T-helper 1 cell (primary cell): ENCODE measurements at regions not wholly inside any gene's neighbourhood (a gene's known extent, or its start where the extent isn't known, plus 50 kb on each side); places are given as distances from the start of the nearest gene placed in this dataset.

Experiments used
- DNase-seq, 5 donors: peaks; one replicate each; pipeline ENCODE4 v3.0.0-alpha.2; 2012 to 2020

DNA sequence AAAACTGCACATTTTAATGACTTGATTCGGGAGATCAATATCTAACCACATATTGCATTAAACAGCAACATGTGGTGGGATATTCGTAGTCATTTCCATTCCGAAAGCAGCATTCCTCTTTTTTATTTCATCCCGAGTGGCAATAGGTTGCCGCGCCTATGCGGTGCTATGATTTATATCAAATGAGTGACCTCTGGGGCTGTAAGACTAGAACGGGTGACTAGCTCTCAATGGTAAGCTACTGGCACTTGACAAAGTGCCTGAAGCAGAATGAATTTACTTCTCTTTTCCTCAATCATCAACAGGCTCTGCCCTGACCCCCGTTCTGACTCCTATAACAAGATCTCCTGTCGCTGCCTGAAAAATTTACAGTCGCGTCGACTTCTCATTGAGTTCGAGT lies 162.3 kb downstream of the ZNF281 start:
- DNase-seq = no peak

GRCh38 chr1:200245473-200245872 lies 164.4 kb downstream of the ZNF281 start:
- DNase-seq = no peak

DNA sequence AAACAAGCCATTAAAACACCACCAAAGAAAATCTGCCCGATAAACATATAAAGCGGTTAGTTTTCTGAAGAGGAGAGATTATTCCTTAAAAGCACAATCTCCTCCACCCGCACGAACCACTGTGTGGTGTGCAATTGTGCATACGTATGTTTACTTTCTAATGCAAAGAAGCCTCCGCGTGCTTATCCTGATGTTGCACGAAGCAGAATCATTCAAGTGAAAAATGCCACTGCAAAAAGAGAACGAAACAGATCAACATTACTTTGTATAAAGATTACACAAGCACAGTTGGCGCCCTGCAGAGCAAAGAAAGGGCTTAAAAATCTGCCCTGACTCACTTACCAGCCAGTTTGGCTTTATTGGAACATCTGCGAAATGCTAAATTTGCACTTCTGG lies 166.8 kb downstream of the ZNF281 start:
- DNase-seq = no peak

DNA sequence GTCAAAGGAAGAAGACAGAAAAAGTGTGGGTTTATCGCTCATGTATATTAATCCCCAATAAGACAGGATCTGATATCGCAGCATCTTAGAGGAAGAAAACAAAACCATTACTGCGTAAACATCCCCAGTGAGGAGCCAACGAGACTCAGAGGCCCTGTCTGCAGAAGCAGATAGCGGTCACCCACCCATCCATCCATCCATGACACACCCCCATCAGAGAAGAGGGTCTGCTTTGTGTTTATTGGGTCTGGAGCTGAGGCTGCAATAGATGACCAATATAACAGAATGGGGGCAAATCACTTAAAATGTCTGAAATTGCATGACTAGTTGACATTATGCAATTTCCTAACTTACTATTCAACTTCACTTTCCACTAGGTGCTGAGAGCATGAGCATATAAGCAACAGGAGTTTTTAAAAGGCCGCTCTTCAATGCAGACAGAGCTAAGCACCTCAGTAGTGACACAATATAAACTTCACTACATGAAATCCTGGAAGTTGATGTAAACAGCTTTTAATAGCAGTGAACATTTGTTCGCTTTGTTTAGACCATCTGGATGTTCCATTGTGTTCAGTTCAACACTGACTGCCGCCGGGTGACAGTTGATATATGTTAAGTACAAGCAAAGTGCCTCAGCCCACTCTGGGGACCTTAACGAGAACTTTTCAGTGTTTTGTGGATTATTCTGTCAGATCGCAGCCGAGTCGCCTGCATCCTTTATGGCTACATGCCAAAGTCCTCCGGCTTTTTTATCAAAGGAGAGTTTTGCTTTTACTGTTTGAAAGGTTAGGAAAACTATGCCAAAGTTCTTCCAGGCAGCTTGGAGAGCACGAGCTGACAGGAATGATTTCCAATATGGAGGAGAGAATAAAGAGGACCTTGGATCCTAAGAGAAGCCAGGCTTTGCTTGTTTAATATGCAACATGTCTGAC lies 167.5 kb downstream of the ZNF281 start:
- DNase-seq = no peak

DNA sequence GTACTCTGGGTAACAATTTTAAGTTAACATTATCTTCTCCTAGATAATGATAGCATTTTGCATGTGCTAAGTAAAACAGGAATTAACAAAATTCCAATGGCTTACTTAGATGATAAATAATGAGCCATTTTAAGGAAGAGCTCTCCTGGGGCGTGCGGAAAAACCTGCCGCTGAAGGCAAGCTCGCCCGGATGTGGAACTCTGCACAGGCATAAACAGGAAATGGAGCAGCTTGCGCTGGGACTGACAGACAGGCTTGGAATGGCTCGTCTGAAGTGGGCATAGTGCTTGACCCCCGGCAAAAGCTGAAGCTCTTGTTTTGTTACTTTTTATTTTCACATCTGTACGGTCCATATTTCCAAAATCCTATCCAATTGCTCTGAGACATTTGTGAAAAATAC lies 169.2 kb downstream of the ZNF281 start:
- DNase-seq = no peak

DNA sequence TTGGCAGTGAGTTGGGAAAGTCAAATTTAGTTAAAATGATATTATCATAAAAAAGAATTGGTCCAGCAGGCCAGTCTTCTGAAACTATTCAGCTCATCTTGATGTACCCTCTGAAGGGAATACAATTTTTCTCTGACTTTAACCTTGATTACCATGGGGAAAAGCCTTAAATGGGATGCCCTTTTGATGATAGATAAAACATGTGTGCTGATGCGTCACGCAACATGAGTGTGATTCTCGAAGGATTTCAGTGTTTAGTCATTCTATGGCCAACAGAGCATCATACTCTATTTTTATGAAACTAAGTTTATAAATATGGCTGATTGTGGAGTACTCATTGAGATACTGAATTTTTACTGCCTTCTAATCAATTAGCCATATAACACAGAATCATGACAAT lies 171.5 kb downstream of the ZNF281 start:
- DNase-seq = no peak

GRCh38 chr1:200237066-200237465 lies 172.8 kb downstream of the ZNF281 start:
- DNase-seq = no peak

- no peak for DNase-seq
These were observed 174.9 kb downstream of the ZNF281 start for GRCh38 chr1:200234938-200235337.

DNA sequence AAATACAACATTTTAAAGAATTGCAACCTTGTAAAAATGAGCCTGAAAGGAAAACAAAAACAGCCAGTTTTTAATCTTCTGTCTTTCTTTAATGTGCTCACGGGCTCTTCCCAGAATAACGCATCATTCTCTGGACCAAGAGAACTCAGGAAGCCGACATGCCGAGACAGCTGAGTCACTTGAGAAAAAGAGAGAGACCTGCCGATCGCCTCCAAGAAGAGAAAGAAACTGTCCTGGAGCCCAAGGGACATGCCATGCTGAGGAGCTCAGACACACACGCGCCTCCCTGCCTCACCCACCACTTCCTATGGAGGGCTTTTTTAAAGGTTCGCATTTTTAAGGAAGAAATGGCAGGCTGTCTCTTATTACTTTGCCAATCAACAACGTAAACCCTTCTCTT lies 176.4 kb downstream of the ZNF281 start:
- no peak for DNase-seq

DNA sequence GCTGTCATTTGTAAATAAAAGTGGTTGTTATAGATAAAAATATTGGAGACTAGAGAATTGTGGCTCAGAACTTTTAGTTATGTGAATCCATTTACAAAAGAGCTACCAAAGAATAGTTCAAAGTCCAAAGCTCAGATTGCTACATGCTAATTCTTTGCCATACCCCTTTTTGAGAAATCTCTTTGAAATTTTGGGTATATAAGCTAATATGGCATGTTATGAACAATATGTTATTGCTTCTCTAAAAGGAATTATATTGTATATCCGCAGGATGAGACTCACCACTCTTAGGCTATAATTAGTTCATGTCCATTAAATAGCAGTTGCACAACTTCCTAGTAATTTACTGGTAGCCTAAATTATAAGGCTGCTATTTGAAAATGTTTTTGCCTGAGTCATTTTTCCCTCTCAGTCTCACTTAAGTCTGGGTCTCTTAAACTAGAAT lies 178.0 kb downstream of the ZNF281 start:
- no peak for DNase-seq

DNA sequence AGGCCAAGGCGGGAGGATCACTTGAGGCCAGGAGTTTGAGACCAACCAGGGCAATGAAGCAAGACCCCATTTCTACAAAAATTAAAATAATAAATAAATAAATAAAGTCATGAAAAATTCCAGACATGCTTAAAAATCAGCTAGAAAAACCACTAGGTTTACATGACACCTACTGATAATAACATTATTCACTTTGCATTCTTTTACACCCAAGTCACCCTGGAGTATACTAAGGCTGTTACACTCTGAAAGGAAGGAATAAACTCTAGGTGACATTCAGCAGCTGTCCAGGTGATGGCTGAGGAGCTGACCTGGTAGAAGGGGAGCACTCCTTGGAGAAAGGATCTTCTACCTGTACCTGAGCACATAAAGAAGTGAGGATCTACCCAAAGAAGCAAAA lies 179.2 kb downstream of the ZNF281 start:
- no peak for DNase-seq

DNA sequence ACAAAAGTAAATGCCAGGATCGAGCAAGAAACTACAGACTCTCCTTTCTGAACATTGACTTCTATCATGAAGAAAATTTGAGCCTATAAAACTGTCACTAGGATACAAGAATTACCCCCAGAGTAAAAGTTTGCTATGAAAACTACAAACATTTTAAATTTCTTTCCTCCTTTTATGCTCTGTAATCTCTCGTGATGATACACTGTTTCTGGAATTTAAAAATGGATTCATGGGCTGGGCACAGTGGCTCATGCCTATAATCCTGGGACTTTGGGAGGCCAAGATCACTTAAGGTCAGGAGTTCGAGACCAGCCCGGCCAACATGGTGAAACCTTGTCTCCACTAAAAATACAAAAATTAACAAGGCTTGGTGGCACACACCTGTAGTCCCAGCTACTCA lies 181.3 kb downstream of the ZNF281 start:
- no peak for DNase-seq

DNA sequence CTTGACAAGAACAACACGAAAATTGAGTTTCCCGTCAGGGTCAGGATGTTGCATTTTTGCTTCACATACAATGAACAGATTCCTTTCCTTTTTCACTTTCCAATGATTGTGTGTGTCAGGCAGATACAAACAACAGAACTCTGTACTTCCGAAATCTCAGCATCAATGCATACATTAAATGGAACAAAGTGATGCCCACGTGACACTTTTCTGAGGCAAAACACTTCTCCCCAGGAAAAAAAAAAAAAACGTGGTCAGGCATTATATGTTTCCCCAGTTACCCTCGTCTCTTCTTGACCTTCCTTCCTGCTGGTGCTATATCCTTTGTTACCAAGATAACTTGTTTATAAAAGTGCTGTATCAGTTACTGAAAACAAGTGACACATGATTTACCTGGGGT lies 181.8 kb downstream of the ZNF281 start:
- no peak for DNase-seq
